22Rv1 (cell line): ENCODE measurements at regions not wholly inside any gene's neighbourhood (a gene's known extent, or its start where the extent isn't known, plus 50 kb on each side); places are given as distances from the start of the nearest gene placed in this dataset.
"Not testable (repeated sequence)": the region's sequence is repeated elsewhere in the genome, so short reads cannot be mapped to it uniquely, and the experiment has no call there.

Experiments used
- CTCF ChIP-seq: fragments of 450-650 bp; IDR thresholded peaks from 2 replicates; pipeline ENCODE4 v1.5.1; 2017; ENCODE audit warnings: mild to moderate bottlenecking
- ZFX ChIP-seq: fragments of 450-650 bp; IDR thresholded peaks from 2 replicates; pipeline ENCODE4 v1.6.1; 2017; ENCODE audit warnings: antibody characterized with exemption, borderline replicate concordance

- TF ChIP-seq CTCF, ZFX: not testable (repeated sequence)
These were observed 980.7 kb downstream of the LTN1 start for GRCh38 chr21:28011970-28012369.
